Small intestine (tissue), 7 donors: ENCODE measurements at regions not wholly inside any gene's neighbourhood (a gene's known extent, or its start where the extent isn't known, plus 50 kb on each side); places are given as distances from the start of the nearest gene placed in this dataset.
"Not testable (repeated sequence)": the region's sequence is repeated elsewhere in the genome, so short reads cannot be mapped to it uniquely, and the experiment has no call there.

ENCODE experiments used
- DNase-seq, 2 donors: peaks; one replicate each; pipeline versions ENCODE4 v3.0.0 to v3.0.0-alpha.2; 2013
- FAIRE-seq: peaks from 2 replicates; lab custom pipeline; 2012; peaks lifted over from hg19 to GRCh38; lab: Jason Lieb, UNC
- H3K27ac ChIP-seq, 3 donors: one replicate each; pipeline ENCODE4 v1.5.1; 2013; ENCODE audit warnings: low read length in 2 of 3, mild to moderate bottlenecking in 2 of 3, control low read depth in 1 of 3, inconsistent platforms in 1 of 3, low read depth in 1 of 3, moderate library complexity in 1 of 3
- H3K27me3 ChIP-seq, 3 donors: one replicate each; pipeline ENCODE4 v1.6.1; 2013; ENCODE audit warnings: low read length in 3 of 3, inconsistent platforms in 1 of 3; ENCODE audit not compliant: control insufficient read depth in 3 of 3, insufficient read depth in 3 of 3
- H3K36me3 ChIP-seq, 3 donors: one replicate each; pipeline ENCODE4 v1.6.1; 2013; ENCODE audit warnings: low read length in 3 of 3, inconsistent platforms in 1 of 3, low read depth in 1 of 3, mild to moderate bottlenecking in 1 of 3, moderate library complexity in 1 of 3; ENCODE audit not compliant: control insufficient read depth in 3 of 3, insufficient read depth in 2 of 3
- H3K4me1 ChIP-seq, 3 donors: one replicate each; pipeline ENCODE4 v1.6.1; 2013; ENCODE audit warnings: low read length in 2 of 3, inconsistent platforms in 1 of 3, low read depth in 1 of 3, mild to moderate bottlenecking in 1 of 3, moderate library complexity in 1 of 3; ENCODE audit not compliant: control insufficient read depth in 3 of 3, insufficient read depth in 2 of 3
- H3K4me3 ChIP-seq, 3 donors: one replicate each; pipeline ENCODE4 v1.5.1; 2013; ENCODE audit warnings: low read length in 3 of 3, control low read depth in 1 of 3, inconsistent platforms in 1 of 3, low read depth in 1 of 3, mild to moderate bottlenecking in 1 of 3, moderate library complexity in 1 of 3
- H3K9me3 ChIP-seq, 2 donors: one replicate each; pipeline ENCODE4 v1.6.1; 2013; ENCODE audit warnings: low read depth in 1 of 2, low read length in 1 of 2; ENCODE audit not compliant: control insufficient read depth in 2 of 2, insufficient read depth in 1 of 2
- WGBS, 3 donors: extraction: QIAGEN DNeasy Blood & Tissue Kit; methylation state at CpG; one replicate each; pipeline ENCODE4 v1.1.7; 2013; 5-methylcytosine and 5-hydroxymethylcytosine counted together
- donor health status: healthy with polysubstance abuse.
- donor health status: control.
- donor health status: control.
- donor health status: Bipolar disorder and iron deficiency.
- donor health status: healthy.

- WGBS, 3 donors = 64 to 88% (median 74%) methylated on average over 1 of the region's 1 CpG
- Histone ChIP-seq H3K4me3 (no peak overlapping the region), H3K36me3 (no peaks in the 10 kb centered on the region), H3K9me3 (no peaks in the 10 kb centered on the region), H3K4me1 (peaks cover 0 to 3% (median 0%) of the 10 kb centered on the region in 3 donors), H3K27me3 (no peaks in the 10 kb centered on the region), H3K27ac (no peak overlapping the region)
- FAIRE-seq (no peak), DNase-seq (no peak)
These were observed 135.8 kb downstream of the USP31 start for GRCh38 chr16:23013484-23013883.

DNA sequence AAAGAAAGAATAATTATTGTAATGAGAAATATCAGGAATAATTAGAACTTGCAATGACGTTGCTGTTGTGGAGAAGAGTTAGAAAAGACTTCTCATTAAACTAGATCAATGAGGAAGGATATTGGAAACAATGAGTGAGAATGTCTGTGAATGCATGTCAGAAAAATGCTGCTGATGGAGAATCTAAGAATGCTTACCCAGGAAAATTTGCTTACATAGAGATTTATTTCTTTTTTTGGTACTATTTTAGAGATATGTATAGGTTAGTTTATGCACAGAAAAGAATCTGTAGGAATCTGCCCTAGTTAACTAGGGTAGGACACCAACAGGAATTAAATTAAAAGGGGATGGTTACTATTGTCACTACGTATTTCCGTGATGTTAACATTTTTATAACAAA is 140.2 kb downstream of the USP31 start:
- H3K27ac ChIP-seq = no peak overlapping the region
- H3K4me3 ChIP-seq = no peak overlapping the region
- DNase-seq (no peak), FAIRE-seq (no peak)
- WGBS, 3 donors = 82 to 87% (median 87%) methylated on average over 3 of the region's 3 CpGs
- H3K4me1 ChIP-seq = no peaks in the 10 kb centered on the region
- H3K9me3 ChIP-seq = no peaks in the 10 kb centered on the region
- H3K27me3 ChIP-seq = peaks cover 0 to 2% (median 0%) of the 10 kb centered on the region in 3 donors
- H3K36me3 ChIP-seq = no peaks in the 10 kb centered on the region

- Histone ChIP-seq H3K27me3 (peaks cover 0 to 2% (median 0%) of the 10 kb centered on the region in 3 donors), H3K9me3 (no peaks in the 10 kb centered on the region), H3K4me3 (no peak overlapping the region), H3K4me1 (no peaks in the 10 kb centered on the region), H3K36me3 (no peaks in the 10 kb centered on the region), H3K27ac (no peak overlapping the region)
- WGBS, 3 donors = 77 to 84% (median 80%) methylated on average over 7 of the region's 7 CpGs
- FAIRE-seq (no peak), DNase-seq (no peak)
These were observed 141.2 kb downstream of the USP31 start for GRCh38 chr16:23008041-23008440.

- no peak overlapping the region for H3K27ac ChIP-seq
- DNase-seq (no peak), FAIRE-seq (no peak)
- H3K27me3 ChIP-seq = peaks cover 0 to 2% (median 0%) of the 10 kb centered on the region in 3 donors
- H3K9me3 ChIP-seq = no peaks in the 10 kb centered on the region
- 34 to 57% (median 37%) methylated on average over 2 of the region's 2 CpGs for WGBS, 3 donors
- no peaks in the 10 kb centered on the region for H3K4me1 ChIP-seq
- H3K36me3 ChIP-seq = no peaks in the 10 kb centered on the region
- H3K4me3 ChIP-seq = no peak overlapping the region
These were observed 142.9 kb downstream of the USP31 start for GRCh38 chr16:23006380-23006779.

DNA sequence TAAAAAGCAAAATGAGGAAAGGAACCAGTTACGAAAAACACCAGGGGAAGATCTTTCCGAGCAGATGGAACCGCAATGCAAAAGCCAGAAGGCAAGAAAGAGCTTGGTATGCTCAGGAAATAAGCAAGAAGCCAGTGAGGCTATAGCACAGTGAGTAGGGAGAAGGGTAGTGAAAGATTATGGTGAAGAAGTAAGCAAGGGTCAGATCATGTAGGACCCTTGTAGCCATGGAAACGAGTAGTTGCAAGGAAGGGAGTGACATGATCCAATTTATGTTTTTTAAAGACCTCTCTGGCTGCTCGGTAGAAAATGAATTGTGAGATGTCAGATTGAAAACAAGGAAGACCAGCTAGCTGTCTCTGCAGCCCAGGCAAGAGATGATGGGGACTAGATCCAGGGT is 143.3 kb downstream of the USP31 start:
- H3K9me3 ChIP-seq = no peaks in the 10 kb centered on the region
- no peaks in the 10 kb centered on the region for H3K4me1 ChIP-seq
- H3K4me3 ChIP-seq = no peak overlapping the region
- DNase-seq = no peak
- no peak overlapping the region for H3K27ac ChIP-seq
- peaks cover 0 to 2% (median 0%) of the 10 kb centered on the region in 3 donors for H3K27me3 ChIP-seq
- FAIRE-seq = no peak
- 64 to 78% (median 75%) methylated on average over 5 of the region's 5 CpGs for WGBS, 3 donors
- no peaks in the 10 kb centered on the region for H3K36me3 ChIP-seq

- Histone ChIP-seq H3K4me3 (no peak overlapping the region), H3K27me3 (no peaks in the 10 kb centered on the region), H3K9me3 (no peaks in the 10 kb centered on the region), H3K36me3 (no peaks in the 10 kb centered on the region), H3K27ac (no peak overlapping the region), H3K4me1 (no peaks in the 10 kb centered on the region)
- 57 to 72% (median 67%) methylated on average over 3 of the region's 3 CpGs for WGBS, 3 donors
- DNase-seq (no peak), FAIRE-seq (no peak)
These were observed 159.7 kb downstream of the USP31 start for GRCh38 chr16:22989598-22989997.

- no peak overlapping the region for H3K4me3 ChIP-seq
- peaks cover 0 to 7% (median 0%) of the 10 kb centered on the region in 3 donors for H3K27me3 ChIP-seq
- H3K27ac ChIP-seq = no peak overlapping the region
- no peak for FAIRE-seq
- WGBS, 3 donors = 90 to 97% (median 93%) methylated on average over 2 of the region's 2 CpGs
- no peaks in the 10 kb centered on the region for H3K4me1 ChIP-seq
- H3K36me3 ChIP-seq = no peaks in the 10 kb centered on the region
- no peak for DNase-seq
- H3K9me3 ChIP-seq = no peaks in the 10 kb centered on the region
These were observed 165.6 kb downstream of the USP31 start for GRCh38 chr16:22983614-22984013.

DNA sequence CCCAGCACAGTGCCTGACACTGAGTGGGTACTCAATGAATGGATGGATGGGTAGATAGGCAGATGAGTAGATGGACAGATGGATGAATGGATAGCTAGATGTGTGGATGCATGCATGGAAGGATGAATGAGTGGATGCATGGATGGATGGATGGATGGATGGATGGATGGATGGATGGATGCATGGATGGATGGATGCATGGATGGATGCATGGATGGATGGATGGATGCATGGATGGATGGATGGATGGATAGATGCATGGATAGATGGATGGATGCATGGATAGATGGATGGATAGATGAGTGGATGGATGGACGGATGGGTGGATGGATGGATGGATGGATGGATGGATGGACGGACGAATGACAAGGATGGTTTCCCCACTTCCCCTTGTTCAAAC is 166.6 kb downstream of the HS3ST2 start:
- not testable (repeated sequence) for H3K9me3 ChIP-seq, H3K27ac ChIP-seq, FAIRE-seq, H3K4me1 ChIP-seq, H3K36me3 ChIP-seq, H3K4me3 ChIP-seq, H3K27me3 ChIP-seq, DNase-seq
- 72 to 80% (median 76%) methylated on average over 3 of the region's 3 CpGs for WGBS, 3 donors

DNA sequence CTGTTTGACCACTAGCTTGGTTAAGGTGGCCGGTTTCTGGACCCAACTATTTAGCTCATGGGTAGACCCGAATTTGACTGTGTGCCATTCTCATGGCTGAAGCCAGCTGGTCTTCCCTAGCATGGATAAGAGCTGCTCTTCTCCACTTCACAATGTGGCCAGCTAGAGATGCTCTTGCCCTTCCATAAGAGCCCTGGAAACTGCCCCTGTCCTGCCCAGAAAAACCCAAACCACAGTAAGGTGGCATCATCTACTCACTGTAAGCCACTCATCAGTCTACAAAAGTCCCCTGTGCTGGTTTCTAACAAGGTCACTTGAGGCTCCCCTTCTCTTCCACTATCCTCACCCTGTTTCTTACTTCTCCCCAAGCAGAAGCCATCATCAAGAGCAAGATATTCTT is 165.1 kb downstream of the HS3ST2 start:
- no peaks in the 10 kb centered on the region for H3K4me1 ChIP-seq
- FAIRE-seq = no peak
- peaks cover 0 to 10% (median 0%) of the 10 kb centered on the region in 3 donors for H3K27me3 ChIP-seq
- H3K36me3 ChIP-seq = no peaks in the 10 kb centered on the region
- no peaks in the 10 kb centered on the region for H3K9me3 ChIP-seq
- DNase-seq = no peak
- no peak overlapping the region for H3K4me3 ChIP-seq
- WGBS, 3 donors = 73 to 85% (median 82%) methylated on average over 2 of the region's 2 CpGs
- H3K27ac ChIP-seq = no peak overlapping the region
